ENCODE measurements at regions not wholly inside any gene's neighbourhood (a gene's known extent, or its start where the extent isn't known, plus 50 kb on each side); places are given as distances from the start of the nearest gene placed in this dataset.

DNA sequence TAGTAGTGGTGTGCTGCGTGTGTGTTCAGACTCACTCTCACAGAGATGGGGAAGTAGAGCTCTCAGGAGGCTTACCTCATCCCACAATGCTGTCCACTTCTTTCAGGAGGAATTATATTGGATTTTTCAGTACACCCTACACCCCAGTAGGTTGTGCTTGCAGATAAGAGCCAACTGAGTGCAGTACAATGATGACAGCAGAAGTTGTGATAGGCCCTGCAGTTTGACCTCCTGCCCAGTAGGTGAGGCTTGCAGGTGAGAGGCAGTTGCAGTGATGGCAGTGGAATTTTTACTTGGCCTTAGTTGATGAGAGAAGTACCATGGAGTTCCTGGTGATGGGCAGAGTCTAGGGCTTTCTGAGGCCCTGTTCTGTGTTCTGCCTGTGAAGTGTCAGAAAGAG is 657.8 kb downstream of the KCNJ3 start:
- TF ChIP-seq L3MBTL2 (conservative IDR thresholded peaks at IDR 0.05) (no peak), FOXM1 (IDR thresholded peaks at IDR 0.05; ENCODE audit: borderline replicate concordance) (no peak), ZNF384 (IDR thresholded peaks at IDR 0.05) (no peak)
